ENCODE measurements at regions not wholly inside any gene's neighbourhood (a gene's known extent, or its start where the extent isn't known, plus 50 kb on each side); places are given as distances from the start of the nearest gene placed in this dataset.

- 1% methylated on average over 6 of the region's 6 CpGs for WGBS (ENCODE audit: insufficient coverage, low coverage, missing lambda C conversion rate)
- intact Hi-C loops (cut with micrococcal nuclease) = no loop called here
- BruUV-seq (replicated peaks) = no TSS peak
- Histone ChIP-seq H3K27me3 (ENCODE audit: control insufficient read depth in 2 of 2, insufficient read depth in 2 of 2, low read length in 2 of 2) (peaks cover 34 to 51% of the 10 kb centered on the region in 2 experiments), H2AFZ (ENCODE audit: low read depth, low read length) (no peak overlapping the region), H3K27ac (ENCODE audit: extremely low read depth, low read depth, low read length) (no peak overlapping the region), H3K4me2 (ENCODE audit: insufficient read depth, low read length) (no peak overlapping the region), H3K9ac (ENCODE audit: insufficient read depth in 1 of 2, low read depth in 2 of 2, low read length in 2 of 2) (no peak overlapping the region), H3K9me1 (ENCODE audit: control insufficient read depth, insufficient read depth, low read length) (no peaks in the 10 kb centered on the region), H3K4me3 (no peak overlapping the region), H4K20me1 (replicated peaks; ENCODE audit: control insufficient read depth, insufficient read depth, low read length) (peaks cover 3% of the 10 kb centered on the region; the same call in 1 of the 2 replicates), H3K36me3 (ENCODE audit: control insufficient read depth, insufficient read depth, low read length) (no peaks in the 10 kb centered on the region), H3K9me3 (replicated peaks; ENCODE audit: control insufficient read depth, insufficient read depth, low read depth, low read length) (no peaks in the 10 kb centered on the region), H3K4me1 (replicated peaks in 1 of 2; ENCODE audit: control insufficient read depth in 2 of 2, insufficient read depth in 2 of 2, low read length in 2 of 2) (no peaks in the 10 kb centered on the region), H3K79me2 (ENCODE audit: control insufficient read depth, insufficient read depth, low read length) (no peaks in the 10 kb centered on the region)
- CTCF ChIA-PET (ENCODE audit: low intra/inter-chr PET ratio) = interaction anchor here (0.6 kb wide), 1 partner anchor 19 kb away, joined by 3 read pairs; no protein-coding TSS in a partner anchor
- in situ Hi-C loops (cut with MboI) = no loop called here
- POLR2A ChIA-PET = interaction anchor here (0.7 to 1.5 kb wide), 5 partner anchors 9 to 109 kb away, joined by 3 read pairs; no protein-coding TSS in a partner anchor
- TF ChIP-seq CBX8 (IDR thresholded peaks at IDR 0.05; ENCODE audit: borderline replicate concordance, extremely low read depth, low read depth, low read length, poor library complexity, severe bottlenecking) = peak; percentile 20
- TF ChIP-seq GTF2A2 (tag; IDR thresholded peaks at IDR 0.05) = no peak
- FAIRE-seq (peak; percentile 71), ATAC-seq (no peak), DNase-seq (ENCODE audit: extremely low read depth in 1 of 4, low spot score in 3 of 4) (no peak)
Measured at GRCh38 chr10:6312636-6313035, 109.9 kb downstream of the PFKFB3 start.

- Histone ChIP-seq H3K4me1 (replicated peaks in 1 of 2; ENCODE audit: control insufficient read depth in 2 of 2, insufficient read depth in 2 of 2, low read length in 2 of 2) (no peaks in the 10 kb centered on the region), H3K4me3 (no peak overlapping the region), H3K27ac (ENCODE audit: extremely low read depth, low read depth, low read length) (no peak overlapping the region), H2AFZ (ENCODE audit: low read depth, low read length) (no peak overlapping the region), H3K9ac (ENCODE audit: insufficient read depth in 1 of 2, low read depth in 2 of 2, low read length in 2 of 2) (no peak overlapping the region), H3K9me1 (ENCODE audit: control insufficient read depth, insufficient read depth, low read length) (no peaks in the 10 kb centered on the region), H3K4me2 (ENCODE audit: insufficient read depth, low read length) (no peak overlapping the region), H3K27me3 (ENCODE audit: control insufficient read depth in 2 of 2, insufficient read depth in 2 of 2, low read length in 2 of 2) (peaks cover 34 to 51% of the 10 kb centered on the region in 2 experiments), H3K9me3 (replicated peaks; ENCODE audit: control insufficient read depth, insufficient read depth, low read depth, low read length) (no peaks in the 10 kb centered on the region), H3K79me2 (ENCODE audit: control insufficient read depth, insufficient read depth, low read length) (no peaks in the 10 kb centered on the region), H3K36me3 (ENCODE audit: control insufficient read depth, insufficient read depth, low read length) (no peaks in the 10 kb centered on the region), H4K20me1 (replicated peaks; ENCODE audit: control insufficient read depth, insufficient read depth, low read length) (peaks cover 3% of the 10 kb centered on the region; the same call in 1 of the 2 replicates)
- ChIA-PET CTCF (ENCODE audit: low intra/inter-chr PET ratio) (interaction anchor here (0.6 kb wide), 1 partner anchor 18 kb away, joined by 3 read pairs; no protein-coding TSS in a partner anchor), POLR2A (interaction anchor here (0.7 to 1.3 kb wide), 3 partner anchors 9 to 109 kb away, joined by 3 read pairs; no protein-coding TSS in a partner anchor)
- no peak for ATAC-seq
- no peak for FAIRE-seq
- 8% methylated on average over 12 of the region's 12 CpGs for WGBS (ENCODE audit: insufficient coverage, low coverage, missing lambda C conversion rate)
- DNase-seq (ENCODE audit: extremely low read depth in 1 of 4, low spot score in 3 of 4) = no peak
- intact Hi-C loops (cut with micrococcal nuclease) (no loop called here), in situ Hi-C loops (cut with MboI) (no loop called here)
- BruUV-seq (replicated peaks) = no TSS peak
- TF ChIP-seq ZNF780A (CRISPR knock-in tag; IDR thresholded peaks at IDR 0.05) (no peak), HDAC2 (IDR thresholded peaks at IDR 0.05) (no peak), CEBPB (tag; IDR thresholded peaks at IDR 0.05) (no peak), ZBTB5 (IDR thresholded peaks at IDR 0.05) (no peak), NFXL1 (CRISPR knock-in tag; IDR thresholded peaks at IDR 0.05) (no peak), ZNF707 (CRISPR knock-in tag; conservative IDR thresholded peaks at IDR 0.05) (no peak), RBM14 (IDR thresholded peaks at IDR 0.05; ENCODE audit: borderline replicate concordance, insufficient read depth, low read depth, low read length) (no peak), ZNF316 (IDR thresholded peaks at IDR 0.05) (peak; percentile 84), ZNF354B (CRISPR knock-in tag; IDR thresholded peaks at IDR 0.05) (no peak), CBX8 (IDR thresholded peaks at IDR 0.05; ENCODE audit: borderline replicate concordance, extremely low read depth, low read depth, low read length, poor library complexity, severe bottlenecking) (peak; percentile 5), CGGBP1 (CRISPR knock-in tag; IDR thresholded peaks at IDR 0.05) (no peak), GATA2 (CRISPR knock-in tag; IDR thresholded peaks at IDR 0.05) (no peak), SETDB1 (IDR thresholded peaks at IDR 0.05; ENCODE audit: low read length) (no peak)
Measured at GRCh38 chr10:6313111-6313895, 110.6 kb downstream of the PFKFB3 start.
